ENCODE measurements at regions not wholly inside any gene's neighbourhood (a gene's known extent, or its start where the extent isn't known, plus 50 kb on each side); places are given as distances from the start of the nearest gene placed in this dataset.

DNA sequence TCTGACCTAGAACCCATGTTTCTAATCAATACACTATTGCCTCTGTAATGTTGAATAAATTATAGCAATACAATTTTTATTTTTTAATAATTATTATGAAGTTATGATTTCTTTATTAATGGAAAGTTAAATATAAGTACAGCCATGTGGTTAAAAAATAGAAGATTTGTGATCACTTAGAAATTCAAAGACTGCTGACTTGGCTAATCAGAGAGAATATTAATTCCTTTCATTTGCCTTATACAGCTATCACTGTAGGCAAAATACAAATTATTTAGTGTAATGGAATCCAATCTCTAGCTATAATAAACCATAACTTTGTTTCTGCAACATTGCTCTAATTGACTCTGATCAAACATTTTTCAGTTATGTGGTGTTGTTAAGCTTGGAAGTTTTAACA, 255.0 kb upstream of the TAS2R1 start:
- no peaks in the 10 kb centered on the region for H3K9me3 ChIP-seq
- no peak overlapping the region for H3K4me3 ChIP-seq
- H3K27ac ChIP-seq: no peak overlapping the region
- DNase-seq: no peak
- H3K4me1 ChIP-seq (ENCODE audit: insufficient read depth): no peaks in the 10 kb centered on the region
- TF ChIP-seq POLR2A (IDR thresholded peaks at IDR 0.05) (no peak), EP300 (IDR thresholded peaks at IDR 0.05) (no peak)
- TF ChIP-seq, protein P1, sequence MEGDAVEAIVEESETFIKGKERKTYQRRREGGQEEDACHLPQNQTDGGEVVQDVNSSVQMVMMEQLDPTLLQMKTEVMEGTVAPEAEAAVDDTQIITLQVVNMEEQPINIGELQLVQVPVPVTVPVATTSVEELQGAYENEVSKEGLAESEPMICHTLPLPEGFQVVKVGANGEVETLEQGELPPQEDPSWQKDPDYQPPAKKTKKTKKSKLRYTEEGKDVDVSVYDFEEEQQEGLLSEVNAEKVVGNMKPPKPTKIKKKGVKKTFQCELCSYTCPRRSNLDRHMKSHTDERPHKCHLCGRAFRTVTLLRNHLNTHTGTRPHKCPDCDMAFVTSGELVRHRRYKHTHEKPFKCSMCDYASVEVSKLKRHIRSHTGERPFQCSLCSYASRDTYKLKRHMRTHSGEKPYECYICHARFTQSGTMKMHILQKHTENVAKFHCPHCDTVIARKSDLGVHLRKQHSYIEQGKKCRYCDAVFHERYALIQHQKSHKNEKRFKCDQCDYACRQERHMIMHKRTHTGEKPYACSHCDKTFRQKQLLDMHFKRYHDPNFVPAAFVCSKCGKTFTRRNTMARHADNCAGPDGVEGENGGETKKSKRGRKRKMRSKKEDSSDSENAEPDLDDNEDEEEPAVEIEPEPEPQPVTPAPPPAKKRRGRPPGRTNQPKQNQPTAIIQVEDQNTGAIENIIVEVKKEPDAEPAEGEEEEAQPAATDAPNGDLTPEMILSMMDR (IDR thresholded peaks at IDR 0.05): no peak
- intact Hi-C loops (cut with DNase I): no loop called here
- H3K27me3 ChIP-seq: no peaks in the 10 kb centered on the region
- H3K36me3 ChIP-seq: no peaks in the 10 kb centered on the region

DNA sequence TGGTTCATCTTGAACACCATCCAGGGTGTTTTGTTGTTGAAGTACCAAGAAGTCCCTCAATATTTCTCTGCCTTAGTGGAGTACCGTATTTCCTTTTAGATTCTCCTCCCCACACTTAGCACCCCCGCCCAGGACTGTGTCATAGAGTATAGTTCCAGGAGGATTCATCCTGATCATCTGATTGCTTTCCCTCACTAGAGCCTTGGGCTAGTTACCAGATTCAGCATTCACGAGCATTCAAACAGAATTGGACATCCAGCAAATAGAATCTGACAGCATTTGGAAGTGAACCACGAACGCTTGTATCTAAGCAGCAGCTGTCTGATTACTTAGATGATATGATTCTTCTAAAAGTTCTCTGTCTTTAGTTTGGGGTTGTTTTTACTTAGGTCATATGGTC, 248.1 kb upstream of the TAS2R1 start:
- DNase-seq: no peak
- no peak overlapping the region for H3K27ac ChIP-seq
- H3K27me3 ChIP-seq: no peaks in the 10 kb centered on the region
- H3K9me3 ChIP-seq: no peaks in the 10 kb centered on the region
- intact Hi-C loops (cut with DNase I): loop anchor here in 1 of 4 donors (2.0 kb wide), 1 partner anchor 63 kb away; no protein-coding TSS in a partner anchor
- TF ChIP-seq, protein P1 (IDR thresholded peaks at IDR 0.05): no peak
- TF ChIP-seq EP300 (IDR thresholded peaks at IDR 0.05): no peak
- TF ChIP-seq POLR2A (IDR thresholded peaks at IDR 0.05): no peak
- H3K4me1 ChIP-seq (ENCODE audit: insufficient read depth): no peaks in the 10 kb centered on the region
- WGBS, 3 donors: 70 to 81% (median 78%) methylated on average over 5 of the region's 5 CpGs
- H3K4me3 ChIP-seq: no peak overlapping the region
- no peaks in the 10 kb centered on the region for H3K36me3 ChIP-seq

DNA sequence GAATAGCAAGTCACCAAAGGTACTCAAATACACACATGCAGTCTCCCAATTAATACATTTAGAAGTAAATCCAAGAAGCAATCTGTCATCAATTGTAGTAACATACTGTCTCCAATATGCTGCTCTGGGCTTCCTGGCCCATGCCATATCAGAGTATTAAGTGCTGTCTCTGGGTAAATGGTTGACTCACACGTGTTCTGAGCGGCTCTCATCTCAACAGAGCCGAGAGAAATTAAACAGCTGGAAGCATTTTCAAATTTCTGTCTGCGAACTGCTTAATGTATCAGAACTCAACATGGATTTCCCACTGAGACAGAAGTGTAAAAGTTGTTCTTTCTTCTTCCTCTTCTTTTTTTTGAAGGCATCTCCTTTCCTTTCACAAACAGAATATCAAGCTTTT, 247.3 kb upstream of the TAS2R1 start:
- WGBS, 3 donors: 69 to 74% (median 70%) methylated on average over 4 of the region's 4 CpGs
- DNase-seq: no peak
- H3K9me3 ChIP-seq: no peaks in the 10 kb centered on the region
- TF ChIP-seq EP300 (IDR thresholded peaks at IDR 0.05) (no peak), POLR2A (IDR thresholded peaks at IDR 0.05) (no peak)
- TF ChIP-seq, protein P1 (IDR thresholded peaks at IDR 0.05): no peak
- no peak overlapping the region for H3K4me3 ChIP-seq
- intact Hi-C loops (cut with DNase I): no loop called here
- H3K27ac ChIP-seq: no peak overlapping the region
- H3K27me3 ChIP-seq: no peaks in the 10 kb centered on the region
- no peaks in the 10 kb centered on the region for H3K4me1 ChIP-seq (ENCODE audit: insufficient read depth)
- H3K36me3 ChIP-seq: no peaks in the 10 kb centered on the region

DNA sequence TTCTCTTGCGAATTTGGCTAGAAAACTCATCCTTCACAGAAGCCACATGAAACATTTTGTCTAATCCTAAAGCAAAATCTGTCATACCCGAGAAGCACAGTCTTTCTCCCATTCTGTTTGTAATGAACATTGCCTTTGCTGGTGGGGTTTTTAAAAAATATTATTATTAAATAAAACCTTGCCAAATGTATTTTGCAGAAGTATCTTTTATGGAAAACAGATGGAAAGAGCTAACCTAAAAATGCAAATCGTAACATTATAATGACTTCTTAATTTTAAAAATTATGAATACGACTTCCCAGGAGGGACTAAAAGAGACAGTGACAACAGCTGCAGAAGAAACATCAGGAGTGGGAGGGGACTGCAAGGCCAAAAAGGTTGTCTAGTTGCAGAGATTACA, 246.3 kb upstream of the TAS2R1 start:
- no peaks in the 10 kb centered on the region for H3K9me3 ChIP-seq
- H3K27me3 ChIP-seq: no peaks in the 10 kb centered on the region
- H3K4me3 ChIP-seq: no peak overlapping the region
- 71 to 77% (median 74%) methylated on average over 4 of the region's 4 CpGs for WGBS, 3 donors
- TF ChIP-seq EP300 (IDR thresholded peaks at IDR 0.05) (no peak), POLR2A (IDR thresholded peaks at IDR 0.05) (no peak)
- TF ChIP-seq, protein P1 (IDR thresholded peaks at IDR 0.05): no peak
- H3K27ac ChIP-seq: no peak overlapping the region
- no peak for DNase-seq
- intact Hi-C loops (cut with DNase I): no loop called here
- no peaks in the 10 kb centered on the region for H3K4me1 ChIP-seq (ENCODE audit: insufficient read depth)
- H3K36me3 ChIP-seq: no peaks in the 10 kb centered on the region
